Kidney (tissue), 13 donors: ENCODE measurements at regions not wholly inside any gene's neighbourhood (a gene's known extent, or its start where the extent isn't known, plus 50 kb on each side); places are given as distances from the start of the nearest gene placed in this dataset.
A peak's percentile ranks its signal among the peaks of the same experiment; 100 is the strongest.
"Not testable (repeated sequence)": the region's sequence is repeated elsewhere in the genome, so short reads cannot be mapped to it uniquely, and the experiment has no call there.

Experiments
- DNase-seq, 5 donors: peaks; one replicate each; pipeline ENCODE4 v3.0.0-alpha.2; 2013 to 2020
- FAIRE-seq: peaks from 2 replicates; lab custom pipeline; 2012; peaks lifted over from hg19 to GRCh38; lab: Jason Lieb, UNC
- H3K27ac ChIP-seq, 2 donors: one replicate each; pipeline ENCODE4 v1.7.0; 2013; ENCODE audit warnings: low read depth in 2 of 2, low read length in 2 of 2, inconsistent platforms in 1 of 2
- H3K27me3 ChIP-seq: one replicate; pipeline ENCODE4 v1.7.1; 2013; ENCODE audit warnings: low read length, inconsistent platforms; ENCODE audit not compliant: control insufficient read depth, insufficient read depth
- H3K36me3 ChIP-seq, 3 donors: one replicate each; pipeline versions ENCODE4 v1.7.0 to v1.7.1; 2013; ENCODE audit warnings: low read length in 3 of 3, control low read depth in 1 of 3, inconsistent platforms in 1 of 3; ENCODE audit not compliant: insufficient read depth in 3 of 3, control insufficient read depth in 2 of 3
- H3K4me1 ChIP-seq, 3 donors: one replicate each; pipeline versions ENCODE4 v1.7.0 to v1.7.1; 2013; ENCODE audit warnings: low read length in 3 of 3, inconsistent platforms in 1 of 3, low read depth in 1 of 3; ENCODE audit not compliant: control insufficient read depth in 2 of 3, insufficient read depth in 2 of 3
- H3K4me3 ChIP-seq, 3 donors: one replicate each; pipeline versions ENCODE4 v1.7.0 to v1.8.1; 2013; ENCODE audit warnings: low read length in 3 of 3, control low read depth in 1 of 3, inconsistent platforms in 1 of 3
- H3K9ac ChIP-seq, 3 donors: one replicate each; pipeline versions ENCODE4 v1.7.0 to v1.7.1; 2013; ENCODE audit warnings: low read length in 3 of 3, control low read depth in 1 of 3, inconsistent platforms in 1 of 3
- H3K9me3 ChIP-seq, 3 donors: one replicate each; pipeline versions ENCODE4 v1.7.0 to v1.7.1; 2013; ENCODE audit warnings: low read length in 3 of 3, control low read depth in 1 of 3, inconsistent platforms in 1 of 3; ENCODE audit not compliant: control insufficient read depth in 2 of 3, insufficient read depth in 1 of 3
- intact Hi-C: fragments of 100-400 bp; cut with DNase I; formaldehyde crosslinking; loops from one replicate; pipeline ENCODE4 v1.11.1; 2022
- TF ChIP-seq, protein P1 (sequence below): IDR thresholded peaks from 3 replicates; pipeline ENCODE4 v1.5.1; 2012; ENCODE audit warnings: mild to moderate bottlenecking, moderate library complexity, borderline replicate concordance; ENCODE audit not compliant: insufficient read depth; ENCODE audit errors: extremely low read depth
- donor health status: control.
- donor health status: control.
- donor health status: control.
- donor health status: control.
- donor health status: control.
- donor health status: DM: yes; HTN: yes; CAD: no.
- donor health status: Normal renal cell carcinoma (clear cell type).

DNA sequence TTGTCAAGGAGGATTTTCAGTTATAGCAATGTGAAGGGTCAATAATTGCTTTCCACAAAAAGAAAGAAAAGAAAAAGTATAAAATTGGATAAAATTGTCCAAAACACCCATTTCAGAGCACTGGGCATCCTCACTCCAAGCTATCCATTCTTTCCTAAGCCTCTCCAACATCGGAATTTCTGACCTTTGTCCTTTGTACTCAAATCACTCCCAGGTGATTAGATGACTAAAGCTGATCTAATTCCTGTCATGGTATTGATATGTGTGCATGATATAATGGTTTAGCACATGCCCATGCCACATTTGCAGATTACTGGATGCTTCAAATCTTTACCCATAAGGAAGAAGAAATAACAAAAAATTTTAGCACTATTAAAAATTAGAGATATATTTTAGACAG, 152.3 kb downstream of the CENPC start:
- Histone ChIP-seq H3K4me1 (no peaks in the 10 kb centered on the region), H3K9ac (no peak overlapping the region), H3K4me3 (no peak overlapping the region), H3K36me3 (no peaks in the 10 kb centered on the region), H3K27me3 (no peaks in the 10 kb centered on the region), H3K27ac (no peak overlapping the region), H3K9me3 (no peaks in the 10 kb centered on the region)
- DNase-seq (no peak), FAIRE-seq (no peak)
- intact Hi-C loops: no loop called here
- TF ChIP-seq, protein P1, sequence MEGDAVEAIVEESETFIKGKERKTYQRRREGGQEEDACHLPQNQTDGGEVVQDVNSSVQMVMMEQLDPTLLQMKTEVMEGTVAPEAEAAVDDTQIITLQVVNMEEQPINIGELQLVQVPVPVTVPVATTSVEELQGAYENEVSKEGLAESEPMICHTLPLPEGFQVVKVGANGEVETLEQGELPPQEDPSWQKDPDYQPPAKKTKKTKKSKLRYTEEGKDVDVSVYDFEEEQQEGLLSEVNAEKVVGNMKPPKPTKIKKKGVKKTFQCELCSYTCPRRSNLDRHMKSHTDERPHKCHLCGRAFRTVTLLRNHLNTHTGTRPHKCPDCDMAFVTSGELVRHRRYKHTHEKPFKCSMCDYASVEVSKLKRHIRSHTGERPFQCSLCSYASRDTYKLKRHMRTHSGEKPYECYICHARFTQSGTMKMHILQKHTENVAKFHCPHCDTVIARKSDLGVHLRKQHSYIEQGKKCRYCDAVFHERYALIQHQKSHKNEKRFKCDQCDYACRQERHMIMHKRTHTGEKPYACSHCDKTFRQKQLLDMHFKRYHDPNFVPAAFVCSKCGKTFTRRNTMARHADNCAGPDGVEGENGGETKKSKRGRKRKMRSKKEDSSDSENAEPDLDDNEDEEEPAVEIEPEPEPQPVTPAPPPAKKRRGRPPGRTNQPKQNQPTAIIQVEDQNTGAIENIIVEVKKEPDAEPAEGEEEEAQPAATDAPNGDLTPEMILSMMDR: no peak

DNA sequence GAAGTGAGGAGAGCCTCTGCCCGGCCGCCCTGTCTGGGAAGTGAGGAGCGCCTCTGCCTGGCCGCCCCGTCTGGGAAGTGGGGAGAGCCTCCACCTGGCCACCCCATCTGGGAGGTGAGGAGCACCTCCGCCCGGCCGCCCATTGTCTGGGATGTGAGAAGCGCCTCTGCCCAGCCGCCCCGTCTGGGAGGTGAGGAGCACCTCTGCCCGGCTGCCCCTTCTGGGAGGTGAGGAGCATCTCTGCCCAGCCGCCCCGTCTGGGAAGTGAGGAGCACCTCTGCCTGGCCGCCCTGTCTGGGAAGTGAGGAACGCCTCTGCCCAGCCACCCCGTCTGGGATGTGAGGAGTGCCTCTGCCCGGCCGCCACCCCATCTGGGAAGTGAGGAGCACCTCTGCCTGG, 163.9 kb downstream of the CENPC start:
- H3K9ac ChIP-seq, H3K27ac ChIP-seq, H3K4me1 ChIP-seq, H3K27me3 ChIP-seq, intact Hi-C loops, H3K4me3 ChIP-seq, FAIRE-seq, H3K36me3 ChIP-seq, H3K9me3 ChIP-seq: not testable (repeated sequence)
- DNase-seq: peak in 1 of 5 donors; percentile 62

DNA sequence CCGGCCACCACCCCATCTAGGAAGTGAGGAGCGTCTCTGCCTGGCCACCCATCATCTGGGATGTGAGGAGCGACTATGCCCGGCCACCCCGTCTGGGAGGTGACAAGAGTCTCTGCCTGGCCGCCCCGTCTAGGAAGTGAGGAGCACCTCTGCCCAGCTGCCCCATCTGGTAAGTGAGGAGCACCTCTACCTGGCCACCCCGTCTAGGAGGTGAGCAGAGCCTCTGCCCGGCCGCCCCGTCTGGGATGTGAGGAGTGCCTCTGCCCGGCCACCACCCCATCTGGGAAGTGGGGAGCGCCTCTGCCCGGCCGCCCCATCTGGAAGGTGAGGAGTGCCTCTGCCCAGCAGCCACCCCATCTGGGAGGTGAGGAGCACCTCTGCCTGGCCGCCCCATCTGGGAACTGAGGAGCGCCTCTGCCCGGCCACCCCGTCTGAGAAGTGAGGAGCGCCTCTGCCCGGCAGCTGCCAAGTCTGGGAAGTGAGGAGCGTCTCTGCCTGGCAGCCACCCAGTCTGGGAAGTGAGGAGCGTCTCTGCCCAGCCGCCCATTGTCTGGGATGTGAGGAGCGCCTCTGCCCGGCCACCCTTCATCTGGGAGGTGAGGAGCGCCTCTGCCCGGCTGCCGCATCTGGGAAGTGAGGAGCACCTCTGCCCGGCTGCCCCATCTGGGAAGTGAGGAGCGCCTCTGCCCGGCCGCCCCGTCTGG, 164.4 kb downstream of the CENPC start:
- intact Hi-C loops, H3K9me3 ChIP-seq, FAIRE-seq, H3K4me3 ChIP-seq, H3K4me1 ChIP-seq, H3K27ac ChIP-seq, H3K27me3 ChIP-seq, H3K36me3 ChIP-seq, H3K9ac ChIP-seq: not testable (repeated sequence)
- DNase-seq: peak in 1 of 5 donors; percentile 69

DNA sequence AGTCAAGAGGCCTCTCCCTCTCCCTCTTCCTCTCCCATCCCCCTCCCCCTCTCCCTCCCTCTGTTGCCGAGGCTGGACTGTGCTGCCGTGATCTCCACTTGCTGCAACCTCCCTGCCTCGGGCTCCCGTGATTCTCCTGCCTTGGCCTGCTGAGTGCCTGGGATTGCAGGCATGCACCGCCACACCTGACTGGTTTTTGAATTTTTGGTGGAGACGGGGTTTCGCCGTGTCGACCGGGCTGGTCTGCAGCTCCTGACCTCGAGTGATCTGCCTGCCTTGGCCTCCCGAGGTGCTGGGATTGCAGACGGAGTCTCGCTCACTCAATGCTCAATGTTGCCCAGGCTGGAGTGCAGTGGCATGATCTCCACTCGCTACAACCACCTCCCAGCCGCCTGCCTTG, 165.1 kb downstream of the CENPC start:
- Histone ChIP-seq H3K4me3 (no peak overlapping the region), H3K9ac (no peak overlapping the region), H3K27me3 (no peaks in the 10 kb centered on the region), H3K9me3 (peaks cover 0 to 3% (median 0%) of the 10 kb centered on the region in 3 donors), H3K36me3 (no peaks in the 10 kb centered on the region), H3K4me1 (no peaks in the 10 kb centered on the region), H3K27ac (no peak overlapping the region)
- TF ChIP-seq, protein P1: no peak
- intact Hi-C loops: no loop called here
- FAIRE-seq (no peak), DNase-seq (no peak)
